ENCODE measurements at regions not wholly inside any gene's neighbourhood (a gene's known extent, or its start where the extent isn't known, plus 50 kb on each side); places are given as distances from the start of the nearest gene placed in this dataset.

DNA sequence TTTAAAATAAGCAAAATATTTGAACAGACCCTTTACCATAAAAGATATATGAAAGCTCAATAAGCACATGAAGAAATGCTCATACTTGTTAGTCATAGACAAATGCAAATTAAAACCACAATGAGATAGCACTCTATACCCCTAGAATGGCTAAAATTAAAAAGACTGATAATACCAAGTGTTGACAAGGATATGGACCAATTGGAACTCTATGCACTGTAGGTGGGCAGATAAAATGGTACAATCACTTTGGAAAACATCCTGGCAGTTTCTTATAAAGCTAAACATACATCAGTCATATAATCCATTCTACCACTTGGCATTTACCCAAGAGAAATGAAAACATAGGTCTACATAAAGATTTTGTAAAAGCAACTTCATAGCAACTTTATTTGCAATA lies 293.0 kb upstream of the TLE3 start:
- H3K4me1 ChIP-seq (ENCODE audit: control insufficient read depth, insufficient read depth, low read length): no peaks in the 10 kb centered on the region
- no peaks in the 10 kb centered on the region for H3K9me3 ChIP-seq (replicated peaks; ENCODE audit: control insufficient read depth, insufficient read depth, low read length)
- intact Hi-C loops (cut with micrococcal nuclease; ENCODE audit: unreplicated experiment): no loop called here
- no peak overlapping the region for H3K27ac ChIP-seq (ENCODE audit: control insufficient read depth, insufficient read depth)
- POLR2A ChIA-PET: no interaction called here
- no peak for TF ChIP-seq IKZF2 (IDR thresholded peaks at IDR 0.05)
- TF ChIP-seq ZNF207 (IDR thresholded peaks at IDR 0.05; ENCODE audit: borderline replicate concordance): no peak
- no peak for TF ChIP-seq ZBTB4 (CRISPR knock-in tag; IDR thresholded peaks at IDR 0.05)
- no peak for TF ChIP-seq ESRRA (IDR thresholded peaks at IDR 0.05; ENCODE audit: low read length)
- no peak for TF ChIP-seq MYC (IDR thresholded peaks at IDR 0.05; ENCODE audit: insufficient read depth, insufficient read length, insufficient replicate concordance, low read length, severe bottlenecking)
- no peak for TF ChIP-seq CBX3 (IDR thresholded peaks at IDR 0.05; ENCODE audit: borderline replicate concordance, low read depth)
- H3K4me3 ChIP-seq: no peak overlapping the region
- H3K36me3 ChIP-seq (ENCODE audit: control insufficient read depth in 2 of 2, insufficient read depth in 2 of 2, low read length in 1 of 2): no peaks in the 10 kb centered on the region
- no peaks in the 10 kb centered on the region for H3K27me3 ChIP-seq (replicated peaks in 1 of 2; ENCODE audit: control insufficient read depth in 2 of 2, insufficient read depth in 2 of 2, low read length in 1 of 2)
- CTCF ChIA-PET: no interaction called here
- no peak for FAIRE-seq
- DNase-seq (ENCODE audit: low read depth, low spot score): no peak
- no peaks in the 10 kb centered on the region for H3K79me2 ChIP-seq (ENCODE audit: control insufficient read depth, insufficient read depth, low read length)
- RAD21 ChIA-PET (ENCODE audit: unreplicated experiment): no interaction called here
- no peak for ATAC-seq
- no peak overlapping the region for H3K4me2 ChIP-seq (ENCODE audit: control insufficient read depth, insufficient read depth)
- no TSS peak for BruUV-seq (replicated peaks)
- no peaks in the 10 kb centered on the region for H4K20me1 ChIP-seq (ENCODE audit: control insufficient read depth, insufficient read depth)
- SMC1A ChIA-PET (ENCODE audit: uncharacterized antibody, unreplicated experiment): interaction anchor here (0.6 to 1.7 kb wide), 5 partner anchors 8 to 90 kb away, joined by 3 to 4 read pairs (median 3); no protein-coding TSS in a partner anchor
- H3K9ac ChIP-seq (ENCODE audit: control insufficient read depth, insufficient read depth, low read length): no peak overlapping the region
- in situ Hi-C loops (cut with MboI): no loop called here
- H2AFZ ChIP-seq (ENCODE audit: control insufficient read depth, low read depth, low read length): no peak overlapping the region
